HEK293 (cell line): ENCODE measurements at regions not wholly inside any gene's neighbourhood (a gene's known extent, or its start where the extent isn't known, plus 50 kb on each side); places are given as distances from the start of the nearest gene placed in this dataset.
"Not testable (repeated sequence)": the region's sequence is repeated elsewhere in the genome, so short reads cannot be mapped to it uniquely, and the experiment has no call there.

Source experiments
- CTCF ChIA-PET: fragments of 350-600 bp; formaldehyde crosslinking; extraction: SDS; loops from one replicate; lab custom pipeline; 2021; ENCODE audit warnings: antibody characterized with exemption; lab: Yijun Ruan, JAX
- POLR2A ChIA-PET: fragments of 300-600 bp; formaldehyde crosslinking; extraction: SDS; loops from one replicate; lab custom pipeline; 2020; ENCODE audit warnings: antibody characterized with exemption, inconsistent platforms; lab: Yijun Ruan, JAX
- H3K27ac ChIP-seq: fragments of 200-500 bp; sonication (Bioruptor generic); 2 replicates; pipeline ENCODE4 v1.5.1; 2014; ENCODE audit warnings: low read depth, low read length, control low read depth, inconsistent platforms; ENCODE audit errors: extremely low read depth
- H3K36me3 ChIP-seq, 2 experiments: fragments of 200-500 bp in 1 of 2; sonication (Bioruptor generic) in 1 of 2; 1 replicate in 1 of 2; 2 replicates in 1 of 2; pipeline ENCODE4 v1.5.1; 2014 to 2017; ENCODE audit warnings: inconsistent platforms in 2 of 2, low read length in 2 of 2; ENCODE audit not compliant: control insufficient read depth in 2 of 2, insufficient read depth in 1 of 2
- H3K4me1 ChIP-seq: fragments of 200-500 bp; sonication (Bioruptor generic); 2 replicates; pipeline ENCODE4 v1.5.1; 2014; ENCODE audit warnings: mild to moderate bottlenecking, low read length, inconsistent platforms; ENCODE audit not compliant: control insufficient read depth, insufficient read depth
- H3K4me3 ChIP-seq: 2 replicates; pipeline ENCODE4 v1.5.1; 2011; ENCODE audit warnings: low read depth, mild to moderate bottlenecking, control low read depth, low read length, moderate library complexity
- H3K9me3 ChIP-seq: fragments of 200-500 bp; sonication (Bioruptor generic); 2 replicates; pipeline ENCODE4 v1.5.1; 2014; ENCODE audit warnings: low read depth, low read length, inconsistent platforms; ENCODE audit not compliant: control insufficient read depth, insufficient read depth
- OVOL3 ChIP-seq: fragments of 450-650 bp; formaldehyde crosslinking; IDR thresholded peaks from 2 replicates; pipeline ENCODE4 v1.5.1; 2016; ENCODE audit warnings: missing biosample characterization, missing genetic modification characterization
- PRDM1 ChIP-seq: fragments of 450-650 bp; formaldehyde crosslinking; IDR thresholded peaks from 2 replicates; pipeline ENCODE4; 2016; ENCODE audit warnings: missing biosample characterization, missing genetic modification characterization
- RBAK ChIP-seq: fragments of 450-650 bp; formaldehyde crosslinking; IDR thresholded peaks from 2 replicates; pipeline ENCODE4 v1.5.1; 2016; ENCODE audit warnings: missing biosample characterization, missing genetic modification characterization
- ZNF202 ChIP-seq: fragments of 450-650 bp; formaldehyde crosslinking; IDR thresholded peaks from 2 replicates; pipeline ENCODE4 v1.5.1; 2016; ENCODE audit warnings: missing biosample characterization, missing genetic modification characterization, borderline replicate concordance
- ZNF366 ChIP-seq: fragments of 450-650 bp; formaldehyde crosslinking; conservative IDR thresholded peaks from 2 replicates; pipeline ENCODE4 v1.5.1; 2016; ENCODE audit warnings: missing biosample characterization, missing genetic modification characterization
- ZNF398 ChIP-seq: fragments of 450-650 bp; formaldehyde crosslinking; IDR thresholded peaks from 2 replicates; pipeline ENCODE4 v1.5.1; 2017; ENCODE audit warnings: missing biosample characterization, missing genetic modification characterization
- ZNF449 ChIP-seq: fragments of 450-650 bp; formaldehyde crosslinking; IDR thresholded peaks from 2 replicates; pipeline ENCODE4 v1.5.1; 2017; ENCODE audit warnings: missing biosample characterization, mild to moderate bottlenecking, missing genetic modification characterization, moderate library complexity
- ZNF624 ChIP-seq: fragments of 450-650 bp; formaldehyde crosslinking; IDR thresholded peaks from 2 replicates; pipeline ENCODE4 v1.5.1; 2017; ENCODE audit warnings: missing biosample characterization, missing genetic modification characterization
- ZNF626 ChIP-seq: fragments of 450-650 bp; sonication (Bioruptor Pico); formaldehyde crosslinking; IDR thresholded peaks from 2 replicates; pipeline ENCODE4 v1.5.1; 2018; ENCODE audit warnings: missing biosample characterization, missing genetic modification characterization, inconsistent platforms
- ZNF670 ChIP-seq: fragments of 450-650 bp; formaldehyde crosslinking; IDR thresholded peaks from 2 replicates; pipeline ENCODE4 v1.5.1; 2016; ENCODE audit warnings: missing biosample characterization, missing genetic modification characterization, low read depth
- TF ChIP-seq, protein P1 (sequence below): fragments of 450-650 bp; formaldehyde crosslinking; IDR thresholded peaks from 2 replicates; pipeline ENCODE4 v1.5.1; 2016; ENCODE audit warnings: missing biosample characterization, missing genetic modification characterization

DNA sequence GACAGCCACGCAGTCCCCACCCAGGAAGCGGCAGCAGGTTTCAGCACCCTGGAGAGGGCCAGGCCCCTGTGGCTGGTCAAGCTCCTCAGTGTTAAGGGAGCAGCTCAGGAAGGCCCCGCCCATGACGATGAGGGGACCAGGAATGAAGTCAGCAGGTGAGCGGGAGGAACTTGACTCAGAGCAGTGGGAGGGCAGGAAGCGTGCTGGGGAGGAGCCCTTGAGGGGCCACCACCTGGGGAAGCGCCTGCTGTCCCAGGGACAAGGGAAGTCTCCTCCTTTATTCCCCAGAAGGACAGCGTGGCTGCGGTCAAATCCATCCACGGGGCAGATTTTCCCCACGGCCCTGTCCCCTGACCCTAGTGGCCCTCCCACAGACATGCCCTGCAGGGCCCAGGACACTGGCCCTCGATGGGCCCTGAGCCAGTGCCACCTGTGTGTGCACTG, 357.6 kb downstream of the ADGRD1 start:
- H3K27ac ChIP-seq, H3K9me3 ChIP-seq, CTCF ChIA-PET, H3K4me1 ChIP-seq, POLR2A ChIA-PET, H3K36me3 ChIP-seq, H3K4me3 ChIP-seq: not testable (repeated sequence)

DNA sequence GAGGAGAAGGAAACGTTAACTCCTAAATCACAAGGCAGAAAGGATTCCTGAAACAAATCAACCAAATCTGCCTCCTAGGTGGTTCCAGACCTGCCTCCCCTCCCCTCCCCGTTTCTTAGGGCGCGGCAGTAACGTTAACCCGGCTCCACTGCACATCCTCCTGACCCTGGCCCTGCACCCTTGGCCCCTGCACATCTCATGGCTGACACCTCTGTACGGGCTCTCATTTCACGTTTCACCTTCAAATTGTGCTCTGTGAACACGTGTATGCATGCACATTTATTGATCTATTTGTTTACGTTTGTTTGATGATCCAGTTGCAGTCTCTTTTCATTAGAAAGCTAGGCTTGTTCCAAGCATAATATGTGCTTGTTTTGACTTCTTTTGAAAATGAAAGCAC, 358.1 kb downstream of the ADGRD1 start:
- TF ChIP-seq ZNF624 (tag by site-specific recombination) (no peak), OVOL3 (tag by site-specific recombination) (no peak), ZNF398 (tag by site-specific recombination) (no peak), ZNF670 (no peak)
- TF ChIP-seq, protein P1, sequence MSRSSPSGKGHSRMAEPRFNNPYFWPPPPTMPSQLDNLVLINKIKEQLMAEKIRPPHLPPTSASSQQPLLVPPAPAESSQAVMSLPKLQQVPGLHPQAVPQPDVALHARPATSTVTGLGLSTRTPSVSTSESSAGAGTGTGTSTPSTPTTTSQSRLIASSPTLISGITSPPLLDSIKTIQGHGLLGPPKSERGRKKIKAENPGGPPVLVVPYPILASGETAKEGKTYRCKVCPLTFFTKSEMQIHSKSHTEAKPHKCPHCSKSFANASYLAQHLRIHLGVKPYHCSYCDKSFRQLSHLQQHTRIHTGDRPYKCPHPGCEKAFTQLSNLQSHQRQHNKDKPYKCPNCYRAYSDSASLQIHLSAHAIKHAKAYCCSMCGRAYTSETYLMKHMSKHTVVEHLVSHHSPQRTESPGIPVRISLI (tag by site-specific recombination), result no peak
- POLR2A ChIA-PET, result no interaction called here

DNA sequence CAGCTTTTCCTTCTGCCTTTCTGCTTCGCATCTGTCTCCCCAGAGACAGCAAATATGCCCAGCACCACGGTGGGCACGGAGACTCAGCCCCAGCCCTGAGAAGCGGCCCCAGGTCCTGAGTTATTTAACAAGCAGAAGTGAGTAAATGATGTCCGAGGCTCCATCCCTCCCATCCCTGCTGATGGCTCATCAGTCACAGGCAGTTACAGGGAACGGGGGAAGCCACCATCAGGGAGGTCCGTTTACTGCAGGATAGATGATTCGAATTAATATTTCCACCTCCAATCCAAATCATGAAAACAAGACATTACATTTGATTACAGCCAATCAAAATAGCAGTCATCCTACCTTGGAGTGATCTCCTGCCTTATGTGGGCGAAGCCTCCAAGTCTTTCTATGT, 358.7 kb downstream of the ADGRD1 start:
- H3K36me3 ChIP-seq, H3K27ac ChIP-seq, CTCF ChIA-PET, H3K9me3 ChIP-seq, H3K4me1 ChIP-seq, H3K4me3 ChIP-seq, POLR2A ChIA-PET: not testable (repeated sequence)

More for the DNA sequence above, 358.1 kb downstream of the ADGRD1 start:
- H3K9me3 ChIP-seq, result no peaks in the 10 kb centered on the region
- H3K4me3 ChIP-seq, result no peak overlapping the region
- no peak overlapping the region for H3K27ac ChIP-seq
- CTCF ChIA-PET, result no interaction called here
- no peaks in the 10 kb centered on the region for H3K36me3 ChIP-seq
- H3K4me1 ChIP-seq, result no peaks in the 10 kb centered on the region

GRCh38 chr12:131312793-131313545, 359.3 kb downstream of the ADGRD1 start:
- Histone ChIP-seq H3K36me3 (no peaks in the 10 kb centered on the region), H3K4me1 (no peaks in the 10 kb centered on the region), H3K9me3 (no peaks in the 10 kb centered on the region), H3K4me3 (no peak overlapping the region), H3K27ac (no peak overlapping the region)
- POLR2A ChIA-PET, result no interaction called here
- TF ChIP-seq ZNF626 (tag by site-specific recombination), result no peak
- TF ChIP-seq ZNF449 (tag by site-specific recombination), result no peak
- no peak for TF ChIP-seq RBAK (tag by site-specific recombination)
- no peak for TF ChIP-seq PRDM1 (tag by site-specific recombination)
- TF ChIP-seq ZNF202, result no peak
- no peak for TF ChIP-seq ZNF366
- CTCF ChIA-PET, result no interaction called here
